PFSK-1 (cell line): ENCODE measurements at regions not wholly inside any gene's neighbourhood (a gene's known extent, or its start where the extent isn't known, plus 50 kb on each side); places are given as distances from the start of the nearest gene placed in this dataset.

Source experiments
- FOXP2 ChIP-seq: optimal IDR thresholded peaks from 2 replicates; pipeline ENCODE3; 2011; ENCODE audit warnings: borderline replicate concordance, control low read depth, inconsistent platforms; ENCODE audit not compliant: insufficient read depth; ENCODE audit errors: extremely low read length, extremely low read depth
- POLR2AphosphoS5 ChIP-seq: IDR thresholded peaks from 2 replicates; pipeline ENCODE4 v1.6.1; 2012; ENCODE audit warnings: low read depth, mild to moderate bottlenecking, control low read depth, low read length, moderate library complexity
- SIN3A ChIP-seq: IDR thresholded peaks from 2 replicates; pipeline ENCODE4 v1.6.1; 2012; ENCODE audit warnings: mild to moderate bottlenecking, low read length, moderate library complexity, borderline replicate concordance; ENCODE audit not compliant: insufficient read depth
- TAF1 ChIP-seq: IDR thresholded peaks from 2 replicates; pipeline ENCODE4 v1.6.1; 2012; ENCODE audit warnings: low read length, control low read depth, borderline replicate concordance; ENCODE audit not compliant: insufficient read depth
- TF ChIP-seq, protein P1 (sequence below), 2 experiments: IDR thresholded peaks; 2 replicates each; pipeline versions ENCODE4 v1.6.1 to v1.8.0; 2011 to 2012; ENCODE audit warnings: low read depth in 2 of 2, low read length in 2 of 2, control low read depth in 1 of 2, inconsistent platforms in 1 of 2, mild to moderate bottlenecking in 1 of 2, moderate library complexity in 1 of 2; ENCODE audit not compliant: insufficient read depth in 1 of 2

DNA sequence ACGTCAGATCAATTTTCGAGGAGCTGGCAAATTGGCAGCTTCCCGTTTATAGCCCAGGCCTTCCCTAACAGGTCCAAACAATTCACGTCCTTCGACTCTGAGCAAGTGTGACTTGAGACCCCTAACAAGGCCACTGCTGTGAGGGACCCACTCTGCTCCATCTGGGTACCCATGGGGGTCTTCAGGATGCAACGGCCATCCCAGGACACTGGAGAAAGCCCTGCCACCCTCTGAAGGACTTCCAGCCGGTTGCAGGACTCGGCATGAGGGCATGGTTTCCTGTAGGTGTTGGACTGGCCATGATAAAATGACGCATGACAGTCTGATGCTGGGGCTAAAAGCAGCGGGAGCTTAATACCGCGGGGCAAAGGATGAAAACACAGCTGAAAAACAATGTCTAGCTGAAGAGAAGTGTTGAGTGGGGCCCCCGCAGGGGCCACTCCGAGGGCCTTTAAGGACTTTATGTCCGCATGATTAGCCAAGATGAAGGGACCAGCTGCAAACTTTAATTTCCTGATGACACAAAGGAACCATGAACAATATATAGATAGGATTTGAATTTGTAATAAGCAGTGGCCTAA, 113.3 kb upstream of the ZNF521 start:
- TF ChIP-seq FOXP2 (no peak), SIN3A (no peak), TAF1 (no peak), POLR2AphosphoS5 (no peak)
- TF ChIP-seq, protein P1, sequence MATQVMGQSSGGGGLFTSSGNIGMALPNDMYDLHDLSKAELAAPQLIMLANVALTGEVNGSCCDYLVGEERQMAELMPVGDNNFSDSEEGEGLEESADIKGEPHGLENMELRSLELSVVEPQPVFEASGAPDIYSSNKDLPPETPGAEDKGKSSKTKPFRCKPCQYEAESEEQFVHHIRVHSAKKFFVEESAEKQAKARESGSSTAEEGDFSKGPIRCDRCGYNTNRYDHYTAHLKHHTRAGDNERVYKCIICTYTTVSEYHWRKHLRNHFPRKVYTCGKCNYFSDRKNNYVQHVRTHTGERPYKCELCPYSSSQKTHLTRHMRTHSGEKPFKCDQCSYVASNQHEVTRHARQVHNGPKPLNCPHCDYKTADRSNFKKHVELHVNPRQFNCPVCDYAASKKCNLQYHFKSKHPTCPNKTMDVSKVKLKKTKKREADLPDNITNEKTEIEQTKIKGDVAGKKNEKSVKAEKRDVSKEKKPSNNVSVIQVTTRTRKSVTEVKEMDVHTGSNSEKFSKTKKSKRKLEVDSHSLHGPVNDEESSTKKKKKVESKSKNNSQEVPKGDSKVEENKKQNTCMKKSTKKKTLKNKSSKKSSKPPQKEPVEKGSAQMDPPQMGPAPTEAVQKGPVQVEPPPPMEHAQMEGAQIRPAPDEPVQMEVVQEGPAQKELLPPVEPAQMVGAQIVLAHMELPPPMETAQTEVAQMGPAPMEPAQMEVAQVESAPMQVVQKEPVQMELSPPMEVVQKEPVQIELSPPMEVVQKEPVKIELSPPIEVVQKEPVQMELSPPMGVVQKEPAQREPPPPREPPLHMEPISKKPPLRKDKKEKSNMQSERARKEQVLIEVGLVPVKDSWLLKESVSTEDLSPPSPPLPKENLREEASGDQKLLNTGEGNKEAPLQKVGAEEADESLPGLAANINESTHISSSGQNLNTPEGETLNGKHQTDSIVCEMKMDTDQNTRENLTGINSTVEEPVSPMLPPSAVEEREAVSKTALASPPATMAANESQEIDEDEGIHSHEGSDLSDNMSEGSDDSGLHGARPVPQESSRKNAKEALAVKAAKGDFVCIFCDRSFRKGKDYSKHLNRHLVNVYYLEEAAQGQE (IDR thresholded peaks at IDR 0.05; ENCODE audit: insufficient read depth in 1 of 2, low read depth in 2 of 2, low read length in 2 of 2): no peak

DNA sequence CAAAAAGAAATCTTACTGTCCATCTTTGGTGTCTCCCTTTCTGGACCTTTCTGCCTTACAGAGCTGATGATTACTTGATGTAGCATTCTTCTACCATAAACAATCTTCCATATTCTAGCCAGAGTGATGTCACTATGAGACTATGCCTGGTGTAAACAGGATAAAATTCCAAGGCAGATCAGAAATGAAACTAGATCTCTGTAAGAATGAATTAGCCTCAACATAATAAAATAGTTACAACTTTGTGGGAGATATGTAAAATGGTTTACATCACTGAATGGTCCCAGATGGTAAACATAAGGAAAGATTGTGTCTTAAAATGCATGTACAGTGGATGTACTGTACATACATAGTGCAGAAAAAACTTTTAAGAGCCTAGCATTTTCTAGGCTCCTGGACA, 112.3 kb upstream of the ZNF521 start:
- no peak for TF ChIP-seq TAF1
- no peak for TF ChIP-seq POLR2AphosphoS5
- TF ChIP-seq, protein P1 (IDR thresholded peaks at IDR 0.05; ENCODE audit: insufficient read depth in 1 of 2, low read depth in 2 of 2, low read length in 2 of 2): no peak
- TF ChIP-seq SIN3A: no peak
- no peak for TF ChIP-seq FOXP2

DNA sequence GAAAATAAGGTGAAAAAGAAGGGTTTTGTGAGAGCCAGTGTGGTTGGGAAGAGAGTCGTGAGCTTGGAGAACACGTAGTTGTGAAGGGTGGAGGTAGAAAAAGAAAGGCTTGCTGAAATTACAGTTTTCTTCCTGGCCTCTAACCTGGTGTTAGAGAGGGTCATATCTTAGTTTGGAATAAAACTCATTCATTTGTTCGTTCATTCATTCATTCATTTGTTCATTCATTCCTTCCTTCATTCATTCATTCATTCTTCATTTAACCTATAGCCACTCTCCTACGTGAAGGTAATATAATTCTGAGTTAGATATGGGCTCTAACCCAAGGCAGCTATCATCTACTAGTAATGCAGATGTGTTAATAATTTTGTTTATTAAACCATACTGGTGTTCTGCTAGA, 111.8 kb upstream of the ZNF521 start:
- no peak for TF ChIP-seq SIN3A
- no peak for TF ChIP-seq TAF1
- TF ChIP-seq, protein P1 (IDR thresholded peaks at IDR 0.05; ENCODE audit: insufficient read depth in 1 of 2, low read depth in 2 of 2, low read length in 2 of 2): no peak
- no peak for TF ChIP-seq POLR2AphosphoS5
- TF ChIP-seq FOXP2: no peak

DNA sequence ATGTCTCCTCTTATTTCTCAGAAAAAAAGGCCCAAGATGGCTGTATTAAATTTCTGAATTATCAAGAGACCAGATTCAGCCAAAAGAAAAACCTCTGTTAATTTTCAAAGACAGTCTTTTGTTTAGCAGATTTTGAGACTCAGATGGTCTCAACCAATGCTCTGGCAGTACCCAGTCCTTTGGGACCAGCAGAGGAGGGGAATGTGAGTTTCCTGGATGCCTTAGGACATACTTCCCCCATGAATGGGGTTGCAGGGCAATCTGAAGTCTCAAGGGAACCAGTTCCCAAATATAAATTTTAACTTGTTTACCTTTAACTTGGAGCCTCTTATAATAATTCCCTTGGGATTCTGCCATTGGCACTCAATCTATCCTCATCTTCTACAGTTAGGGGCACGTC, 107.8 kb upstream of the ZNF521 start:
- TF ChIP-seq, protein P1 (IDR thresholded peaks at IDR 0.05; ENCODE audit: insufficient read depth in 1 of 2, low read depth in 2 of 2, low read length in 2 of 2): no peak
- no peak for TF ChIP-seq SIN3A
- no peak for TF ChIP-seq TAF1
- no peak for TF ChIP-seq FOXP2
- no peak for TF ChIP-seq POLR2AphosphoS5

DNA sequence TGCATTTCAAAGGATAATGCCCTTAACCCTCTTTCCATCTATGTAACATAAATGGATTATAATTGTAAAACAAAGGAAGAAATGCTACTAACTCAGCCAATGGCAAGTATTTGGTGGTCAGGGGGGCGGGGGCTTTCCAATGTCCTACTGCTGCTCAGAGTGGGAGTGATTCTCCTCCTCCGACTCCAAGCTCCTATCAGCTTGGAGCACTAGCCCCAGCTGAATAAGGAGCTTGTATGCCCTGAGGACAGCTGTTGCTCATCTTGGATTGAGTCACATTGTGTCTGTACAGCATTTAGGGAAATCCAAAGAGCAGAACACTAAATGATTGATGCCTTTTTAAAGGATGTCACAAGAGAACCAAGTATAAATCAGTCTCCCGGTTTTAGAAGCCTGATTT, 105.6 kb upstream of the ZNF521 start:
- TF ChIP-seq TAF1 (no peak), FOXP2 (no peak), POLR2AphosphoS5 (no peak)
